Type B pancreatic cell (in vitro differentiated cells): ENCODE measurements at regions not wholly inside any gene's neighbourhood (a gene's known extent, or its start where the extent isn't known, plus 50 kb on each side); places are given as distances from the start of the nearest gene placed in this dataset.

Source experiments
- DNase-seq: peaks from one replicate; pipeline ENCODE4 v3.0.0; 2021; ENCODE audit warnings: mixed read lengths; ENCODE audit not compliant: unreplicated experiment; ENCODE audit errors: extremely low spot score
- H3K27ac Mint-ChIP-seq: 2 replicates; pipeline ENCODE4 v1.8.0; 2021; ENCODE audit warnings: mild to moderate bottlenecking, mixed read lengths
- H3K27me3 Mint-ChIP-seq: 2 replicates; pipeline ENCODE4 v1.8.0; 2021; ENCODE audit warnings: mixed read lengths
- H3K36me3 Mint-ChIP-seq: 2 replicates; pipeline ENCODE4 v1.8.0; 2021; ENCODE audit warnings: mixed read lengths
- H3K4me1 Mint-ChIP-seq: one replicate; pipeline ENCODE4 v1.8.0; 2021; ENCODE audit warnings: mixed read lengths; ENCODE audit not compliant: unreplicated experiment
- H3K4me3 Mint-ChIP-seq: 2 replicates; pipeline ENCODE4 v1.8.0; 2021; ENCODE audit warnings: mild to moderate bottlenecking, mixed read lengths
- H3K9me3 Mint-ChIP-seq: 2 replicates; pipeline ENCODE4 v1.8.0; 2021; ENCODE audit warnings: mixed read lengths
- TF ChIP-seq, protein P1 (sequence below): fragments of 200-600 bp; sonication (generic); conservative IDR thresholded peaks from 2 replicates; pipeline ENCODE4 v1.5.0; 2021; ENCODE audit warnings: antibody characterized with exemption, mild to moderate bottlenecking

DNA sequence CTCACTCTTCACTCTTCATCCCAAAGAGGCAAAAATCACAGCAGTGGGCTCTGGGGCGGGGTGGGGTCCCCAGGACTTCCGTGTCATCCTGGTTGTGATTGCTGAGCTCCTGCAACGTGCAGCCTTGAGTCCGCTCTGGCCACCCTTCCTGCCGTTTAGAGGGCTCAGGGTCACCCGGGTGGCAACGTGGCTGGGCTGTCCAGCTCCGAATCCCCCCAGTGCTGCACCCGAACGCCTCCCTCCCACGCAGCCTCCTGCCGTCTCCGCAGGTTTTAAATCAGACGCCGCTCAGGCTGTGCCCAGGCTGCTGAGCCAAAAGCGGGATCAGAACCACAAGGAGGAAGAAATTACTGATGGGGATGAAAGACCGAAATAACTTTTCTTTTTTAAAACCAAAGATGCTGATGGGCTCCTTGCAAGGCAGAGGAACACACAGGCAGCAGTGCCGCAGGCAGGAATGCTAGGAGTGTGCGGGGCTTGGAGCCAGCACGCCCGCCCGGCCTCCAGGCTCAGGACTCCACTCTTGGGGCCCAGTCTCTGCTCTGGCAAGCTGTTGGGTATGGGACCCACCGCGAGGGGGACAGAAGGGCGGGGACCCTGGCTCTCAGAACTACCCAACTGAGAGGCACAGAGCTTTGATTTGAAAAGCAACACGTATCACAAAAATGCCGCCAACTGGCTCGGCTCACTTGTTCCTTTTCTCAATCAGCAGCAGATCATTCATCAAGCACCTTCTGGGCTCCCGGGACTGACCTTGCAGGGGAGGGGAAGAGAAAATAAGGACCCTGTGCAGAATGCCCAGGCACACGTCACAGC is 313.0 kb downstream of the CTTN start:
- TF ChIP-seq, protein P1, sequence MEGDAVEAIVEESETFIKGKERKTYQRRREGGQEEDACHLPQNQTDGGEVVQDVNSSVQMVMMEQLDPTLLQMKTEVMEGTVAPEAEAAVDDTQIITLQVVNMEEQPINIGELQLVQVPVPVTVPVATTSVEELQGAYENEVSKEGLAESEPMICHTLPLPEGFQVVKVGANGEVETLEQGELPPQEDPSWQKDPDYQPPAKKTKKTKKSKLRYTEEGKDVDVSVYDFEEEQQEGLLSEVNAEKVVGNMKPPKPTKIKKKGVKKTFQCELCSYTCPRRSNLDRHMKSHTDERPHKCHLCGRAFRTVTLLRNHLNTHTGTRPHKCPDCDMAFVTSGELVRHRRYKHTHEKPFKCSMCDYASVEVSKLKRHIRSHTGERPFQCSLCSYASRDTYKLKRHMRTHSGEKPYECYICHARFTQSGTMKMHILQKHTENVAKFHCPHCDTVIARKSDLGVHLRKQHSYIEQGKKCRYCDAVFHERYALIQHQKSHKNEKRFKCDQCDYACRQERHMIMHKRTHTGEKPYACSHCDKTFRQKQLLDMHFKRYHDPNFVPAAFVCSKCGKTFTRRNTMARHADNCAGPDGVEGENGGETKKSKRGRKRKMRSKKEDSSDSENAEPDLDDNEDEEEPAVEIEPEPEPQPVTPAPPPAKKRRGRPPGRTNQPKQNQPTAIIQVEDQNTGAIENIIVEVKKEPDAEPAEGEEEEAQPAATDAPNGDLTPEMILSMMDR, result no peak
- Mint-ChIP-seq H3K9me3 (no peaks in the 10 kb centered on the region), H3K27me3 (no peaks in the 10 kb centered on the region), H3K4me3 (no peak overlapping the region), H3K36me3 (no peaks in the 10 kb centered on the region), H3K27ac (no peak overlapping the region), H3K4me1 (peaks cover 8% of the 10 kb centered on the region)
- DNase-seq, result no peak

DNA sequence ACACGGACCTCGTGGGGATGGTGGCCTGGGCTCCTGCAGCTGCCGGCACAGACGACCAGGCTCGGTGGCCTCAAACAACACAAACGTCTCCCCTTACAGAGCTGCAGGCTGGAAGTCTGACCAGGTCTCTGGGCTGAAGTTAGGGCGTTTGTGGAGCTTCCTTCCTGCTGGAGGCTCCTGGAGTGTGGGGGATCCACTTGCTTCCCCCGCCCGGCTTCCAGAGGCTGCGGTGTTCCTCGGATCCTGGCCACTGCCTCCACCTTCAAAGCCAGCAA is 313.5 kb downstream of the CTTN start:
- no peaks in the 10 kb centered on the region for H3K9me3 Mint-ChIP-seq
- H3K4me1 Mint-ChIP-seq, result peaks cover 8% of the 10 kb centered on the region
- no peak overlapping the region for H3K27ac Mint-ChIP-seq
- H3K4me3 Mint-ChIP-seq, result no peak overlapping the region
- H3K36me3 Mint-ChIP-seq, result no peaks in the 10 kb centered on the region
- DNase-seq, result no peak
- TF ChIP-seq, protein P1, result no peak
- no peaks in the 10 kb centered on the region for H3K27me3 Mint-ChIP-seq

DNA sequence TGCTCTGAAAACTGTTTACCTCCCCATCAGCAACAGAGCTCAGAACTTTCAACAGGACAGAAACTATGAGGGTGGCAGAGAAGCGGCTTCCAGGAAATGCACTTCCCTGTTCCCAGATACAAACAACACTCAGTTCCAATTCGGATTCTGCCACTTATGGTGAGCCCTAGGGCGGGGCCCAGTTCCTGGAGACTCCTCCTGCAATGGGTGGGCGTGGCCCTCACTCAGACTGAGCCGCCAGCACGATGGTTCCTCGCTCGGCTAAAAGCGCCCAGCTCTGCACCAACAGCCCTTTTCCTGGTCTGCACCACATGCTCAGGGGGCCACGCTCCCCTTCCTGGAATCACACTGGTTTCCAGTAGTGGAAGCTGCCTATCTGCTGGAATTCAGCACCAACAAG is 314.1 kb downstream of the CTTN start:
- peaks cover 14% of the 10 kb centered on the region for H3K4me1 Mint-ChIP-seq
- H3K36me3 Mint-ChIP-seq, result no peaks in the 10 kb centered on the region
- no peaks in the 10 kb centered on the region for H3K9me3 Mint-ChIP-seq
- no peak overlapping the region for H3K27ac Mint-ChIP-seq
- H3K4me3 Mint-ChIP-seq, result no peak overlapping the region
- TF ChIP-seq, protein P1, result no peak
- H3K27me3 Mint-ChIP-seq, result peaks cover under 1% of the 10 kb centered on the region
- DNase-seq, result no peak

DNA sequence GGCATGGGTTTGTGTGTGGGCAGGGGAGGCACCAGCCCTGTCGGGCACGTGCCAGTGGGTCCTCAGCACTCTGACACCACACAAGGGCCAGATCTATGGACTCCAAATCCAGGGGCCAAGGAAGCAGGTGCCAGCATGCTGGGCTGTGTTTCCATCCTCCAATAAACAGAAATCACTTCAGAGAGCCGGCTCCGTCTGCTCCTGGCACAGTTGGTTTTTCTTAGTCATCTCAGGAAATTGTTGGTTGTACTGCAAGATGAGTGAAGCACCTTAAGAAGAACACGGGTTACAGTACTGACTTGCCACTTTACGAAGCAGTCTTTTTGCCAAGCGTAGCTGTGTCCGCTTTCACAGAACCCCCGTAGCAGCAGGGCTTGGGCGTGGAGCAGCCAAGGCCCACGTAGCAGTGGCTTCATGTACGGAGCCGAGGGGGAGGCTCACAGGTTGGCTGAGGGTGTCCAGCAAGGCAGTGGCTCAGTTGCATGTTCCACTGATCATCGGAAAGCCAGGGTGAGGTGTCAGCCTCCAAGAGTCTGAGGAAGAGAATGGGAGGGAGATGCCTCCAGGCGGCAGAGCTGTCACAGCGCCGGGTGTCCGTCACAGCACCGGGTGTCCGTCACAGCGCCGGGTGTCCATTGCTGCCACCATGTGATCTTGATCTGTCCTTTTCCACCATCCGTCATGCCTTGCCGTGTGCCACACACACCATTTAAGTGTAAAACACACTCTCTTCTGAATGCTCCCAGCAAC is 314.9 kb downstream of the CTTN start:
- Mint-ChIP-seq H3K36me3 (no peaks in the 10 kb centered on the region), H3K27ac (no peak overlapping the region), H3K4me1 (peaks cover 18% of the 10 kb centered on the region), H3K9me3 (no peaks in the 10 kb centered on the region), H3K4me3 (no peak overlapping the region), H3K27me3 (peaks cover 3% of the 10 kb centered on the region)
- no peak for DNase-seq
- TF ChIP-seq, protein P1, result no peak

DNA sequence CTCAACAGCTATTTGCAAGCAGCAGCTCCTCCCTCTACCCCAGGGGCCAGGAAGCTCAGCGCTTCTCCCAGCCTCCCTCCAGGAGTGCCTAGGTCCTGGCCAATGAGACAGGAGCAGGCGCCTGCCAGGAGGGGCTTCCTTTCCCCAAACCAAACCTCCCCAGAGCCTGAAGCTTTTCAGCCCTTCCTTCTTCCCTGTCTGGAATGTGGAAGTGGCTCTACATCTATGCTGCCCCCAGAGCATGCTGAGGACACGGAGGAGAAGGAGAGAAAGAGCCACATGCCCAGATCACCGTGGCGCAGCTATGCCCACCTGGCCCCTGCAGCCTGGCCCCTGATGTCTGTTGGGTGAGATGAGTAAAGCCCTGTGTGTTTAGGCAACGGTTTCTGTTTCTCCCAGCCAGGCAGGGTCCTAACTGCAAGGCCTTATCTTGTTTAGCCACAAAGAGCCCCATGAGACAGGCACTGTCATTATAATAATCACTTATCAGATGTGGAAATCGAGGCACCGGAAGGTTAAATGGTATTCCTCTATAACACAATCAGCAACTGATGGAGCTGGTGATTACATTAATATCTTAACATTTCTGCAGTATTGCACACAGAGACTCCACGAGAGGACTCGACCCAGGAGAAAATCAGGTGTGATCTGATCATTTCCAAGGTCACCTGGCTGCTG is 315.8 kb downstream of the CTTN start:
- Mint-ChIP-seq H3K27me3 (peaks cover 6% of the 10 kb centered on the region), H3K4me1 (peaks cover 18% of the 10 kb centered on the region), H3K27ac (no peak overlapping the region), H3K4me3 (no peak overlapping the region), H3K36me3 (no peaks in the 10 kb centered on the region), H3K9me3 (no peaks in the 10 kb centered on the region)
- no peak for DNase-seq
- TF ChIP-seq, protein P1, result no peak
